ENCODE measurements at regions not wholly inside any gene's neighbourhood (a gene's known extent, or its start where the extent isn't known, plus 50 kb on each side); places are given as distances from the start of the nearest gene placed in this dataset.

GRCh38 chr6:14505401-14505800 is 387.8 kb downstream of the CD83 start:
- no peak for TF ChIP-seq CTCF (IDR thresholded peaks at IDR 0.05; ENCODE audit: insufficient read depth in 1 of 2, low read depth in 1 of 2, low read length in 1 of 2, severe bottlenecking in 1 of 2, unreplicated experiment in 1 of 2)
- Histone ChIP-seq H3K27me3 (replicated peaks; ENCODE audit: control insufficient read depth, insufficient read depth, low read length) (no peaks in the 10 kb centered on the region), H3K9me3 (no peaks in the 10 kb centered on the region), H3K4me1 (peaks cover 12% of the 10 kb centered on the region; the same call in 1 of the 2 replicates), H3K36me3 (ENCODE audit: control insufficient read depth, insufficient read depth, low read length) (no peaks in the 10 kb centered on the region), H3K4me3 (ENCODE audit: low read depth, low read length) (no peak overlapping the region)
- Mint-ChIP-seq H3K36me3 (ENCODE audit: insufficient read depth, unreplicated experiment) (no peaks in the 10 kb centered on the region), H3K4me3 (ENCODE audit: unreplicated experiment) (no peak overlapping the region), H3K9me3 (ENCODE audit: unreplicated experiment) (no peaks in the 10 kb centered on the region), H3K27me3 (ENCODE audit: insufficient read depth, unreplicated experiment) (no peaks in the 10 kb centered on the region), H3K4me1 (ENCODE audit: low read depth, unreplicated experiment) (peaks cover 20% of the 10 kb centered on the region), H3K27ac (ENCODE audit: unreplicated experiment) (no peak overlapping the region)
- POLR2A ChIA-PET: no interaction called here
- BruUV-seq (replicated peaks): no TSS peak
- intact Hi-C loops (cut with micrococcal nuclease; ENCODE audit: unreplicated experiment): loop anchor here (10.0 kb wide), 1 partner anchor 291 kb away; no protein-coding TSS in a partner anchor
- CTCF ChIA-PET: no interaction called here
- peak; percentile 24 to 59 for DNase-seq

GRCh38 chr6:14506656-14507246 is 389.2 kb downstream of the CD83 start:
- intact Hi-C loops (cut with micrococcal nuclease; ENCODE audit: unreplicated experiment): loop anchor here (10.0 kb wide), 1 partner anchor 292 kb away; no protein-coding TSS in a partner anchor
- BruUV-seq (replicated peaks): no TSS peak
- no peaks in the 10 kb centered on the region for H3K27me3 Mint-ChIP-seq (ENCODE audit: insufficient read depth, unreplicated experiment)
- no peak for TF ChIP-seq CTCF (IDR thresholded peaks at IDR 0.05; ENCODE audit: insufficient read depth in 1 of 2, low read depth in 1 of 2, low read length in 1 of 2, severe bottlenecking in 1 of 2, unreplicated experiment in 1 of 2)
- POLR2A ChIA-PET: no interaction called here
- no peaks in the 10 kb centered on the region for H3K36me3 Mint-ChIP-seq (ENCODE audit: insufficient read depth, unreplicated experiment)
- no peaks in the 10 kb centered on the region for H3K9me3 Mint-ChIP-seq (ENCODE audit: unreplicated experiment)
- Histone ChIP-seq H3K9me3 (no peaks in the 10 kb centered on the region), H3K36me3 (ENCODE audit: control insufficient read depth, insufficient read depth, low read length) (no peaks in the 10 kb centered on the region), H3K4me1 (peaks cover 12% of the 10 kb centered on the region; the same call in 1 of the 2 replicates), H3K4me3 (ENCODE audit: low read depth, low read length) (no peak overlapping the region), H3K27me3 (replicated peaks; ENCODE audit: control insufficient read depth, insufficient read depth, low read length) (no peaks in the 10 kb centered on the region)
- peaks cover 20% of the 10 kb centered on the region for H3K4me1 Mint-ChIP-seq (ENCODE audit: low read depth, unreplicated experiment)
- no peak for DNase-seq
- CTCF ChIA-PET: no interaction called here
- H3K27ac Mint-ChIP-seq (ENCODE audit: unreplicated experiment): no peak overlapping the region
- no peak overlapping the region for H3K4me3 Mint-ChIP-seq (ENCODE audit: unreplicated experiment)

GRCh38 chr6:14509120-14509519 is 391.5 kb downstream of the CD83 start:
- Mint-ChIP-seq H3K27me3 (ENCODE audit: insufficient read depth, unreplicated experiment) (no peaks in the 10 kb centered on the region), H3K9me3 (ENCODE audit: unreplicated experiment) (no peaks in the 10 kb centered on the region), H3K4me1 (ENCODE audit: low read depth, unreplicated experiment) (peaks cover 20% of the 10 kb centered on the region), H3K4me3 (ENCODE audit: unreplicated experiment) (no peak overlapping the region), H3K36me3 (ENCODE audit: insufficient read depth, unreplicated experiment) (no peaks in the 10 kb centered on the region), H3K27ac (ENCODE audit: unreplicated experiment) (no peak overlapping the region)
- TF ChIP-seq CTCF (IDR thresholded peaks at IDR 0.05; ENCODE audit: insufficient read depth in 1 of 2, low read depth in 1 of 2, low read length in 1 of 2, severe bottlenecking in 1 of 2, unreplicated experiment in 1 of 2): no peak
- ChIA-PET POLR2A (no interaction called here), CTCF (no interaction called here)
- no peak for DNase-seq
- peaks cover 12% of the 10 kb centered on the region; the same call in 1 of the 2 replicates for H3K4me1 ChIP-seq
- H3K4me3 ChIP-seq (ENCODE audit: low read depth, low read length): no peak overlapping the region
- no TSS peak for BruUV-seq (replicated peaks)
- H3K36me3 ChIP-seq (ENCODE audit: control insufficient read depth, insufficient read depth, low read length): no peaks in the 10 kb centered on the region
- H3K27me3 ChIP-seq (replicated peaks; ENCODE audit: control insufficient read depth, insufficient read depth, low read length): no peaks in the 10 kb centered on the region
- intact Hi-C loops (cut with micrococcal nuclease; ENCODE audit: unreplicated experiment): loop anchor here (10.0 kb wide), 1 partner anchor 294 kb away; no protein-coding TSS in a partner anchor
- H3K9me3 ChIP-seq: no peaks in the 10 kb centered on the region

Data from Caco-2 (cell line).